Stimulated activated CD4-positive, alpha-beta T cell treated with anti-CD3 and anti-CD28 coated beads, Interleukin-12 subunit alpha, Interleukin-12 subunit beta, amount 100 ng/mL, for 48 hours (primary cell): ENCODE measurements at regions not wholly inside any gene's neighbourhood (a gene's known extent, or its start where the extent isn't known, plus 50 kb on each side); places are given as distances from the start of the nearest gene placed in this dataset.

Experiments
- DNase-seq, 3 donors: peaks; one replicate each; pipeline ENCODE4 v3.0.0-alpha.2; 2020; ENCODE audit warnings: low read depth in 2 of 3, low spot score in 1 of 3

- no peak for DNase-seq
Measured at GRCh38 chr2:226337941-226338600, 461.5 kb downstream of the IRS1 start.

GRCh38 chr2:226336283-226336682 lies 463.3 kb downstream of the IRS1 start:
- no peak for DNase-seq

- DNase-seq: no peak
Measured at GRCh38 chr2:226334981-226335720, 464.5 kb downstream of the IRS1 start.

GRCh38 chr2:226333388-226333787 lies 466.2 kb downstream of the IRS1 start:
- DNase-seq: no peak

- DNase-seq: no peak
Measured at GRCh38 chr2:226330206-226330605, 469.4 kb downstream of the IRS1 start.

- DNase-seq: no peak
Measured at GRCh38 chr2:226329180-226329579, 470.4 kb downstream of the IRS1 start.

- no peak for DNase-seq
Measured at GRCh38 chr2:226327830-226328229, 471.8 kb downstream of the IRS1 start.

- no peak for DNase-seq
Measured at GRCh38 chr2:226325526-226325925, 474.1 kb downstream of the IRS1 start.

GRCh38 chr2:226320076-226320948 lies 479.3 kb downstream of the IRS1 start:
- no peak for DNase-seq

GRCh38 chr2:226317970-226318369 lies 481.6 kb downstream of the IRS1 start:
- no peak for DNase-seq

GRCh38 chr2:226313060-226313459 lies 486.6 kb downstream of the IRS1 start:
- no peak for DNase-seq

GRCh38 chr2:226312155-226312554 lies 487.5 kb downstream of the IRS1 start:
- no peak for DNase-seq

- no peak for DNase-seq
Measured at GRCh38 chr2:226310146-226310545, 489.5 kb downstream of the IRS1 start.

GRCh38 chr2:226308986-226309385 lies 490.6 kb downstream of the IRS1 start:
- DNase-seq: no peak

GRCh38 chr2:226308323-226308680 lies 491.3 kb downstream of the IRS1 start:
- DNase-seq: no peak

GRCh38 chr2:226307487-226308322 lies 491.9 kb downstream of the IRS1 start:
- DNase-seq: no peak

GRCh38 chr2:226306969-226307368 lies 492.7 kb downstream of the IRS1 start:
- DNase-seq: no peak

- no peak for DNase-seq
Measured at GRCh38 chr2:226304308-226304707, 495.3 kb downstream of the IRS1 start.

- DNase-seq: no peak
Measured at GRCh38 chr2:226303707-226304106, 495.9 kb downstream of the IRS1 start.

GRCh38 chr2:226300196-226300886 lies 499.3 kb downstream of the IRS1 start:
- DNase-seq: no peak
